HCT116 (cell line): ENCODE measurements at regions not wholly inside any gene's neighbourhood (a gene's known extent, or its start where the extent isn't known, plus 50 kb on each side); places are given as distances from the start of the nearest gene placed in this dataset.

Source experiments
- ATAC-seq: fragments of 200-7000 bp; cut with Tn5 transposase; 2 replicates; pipeline ENCODE4 v1.9.1; 2020; ENCODE audit warnings: mild to moderate bottlenecking, moderate library complexity
- BruUV-seq: library from RNA; stranded (reverse); fragments of 400-500 nt; replicated peaks from 2 replicates; lab custom pipeline; 2021; lab: Mats Ljungman, UMichigan
- CTCF ChIA-PET: fragments of 300-600 bp; sonication (Branson Sonifier 250); formaldehyde crosslinking; loops from one replicate; lab custom pipeline; 2021; ENCODE audit warnings: antibody characterized with exemption; lab: Charles Lee
- POLR2A ChIA-PET: fragments of 300-600, 350-600 bp; sonication (Branson Sonifier 250); formaldehyde crosslinking; loops from one replicate; lab custom pipeline; 2021; ENCODE audit warnings: antibody characterized with exemption; lab: Charles Lee
- RAD21 ChIA-PET, 2 experiments: fragments of 300-600 bp; sonication (Branson Sonifier 250); formaldehyde crosslinking; loops; one replicate each; lab custom pipeline; 2023; ENCODE audit warnings: low total read pairs in 2 of 2; ENCODE audit not compliant: uncharacterized antibody in 2 of 2, unreplicated experiment in 2 of 2, low non-redundant PET in 1 of 2; lab: Charles Lee
- DNase-seq: peaks from one replicate; pipeline ENCODE4 v3.0.0-alpha.2; 2010; ENCODE audit warnings: low read depth, low spot score
- H2AFZ ChIP-seq: fragments of 200-600 bp; shearing (Covaris generic), sonication (generic); 2 replicates; pipeline ENCODE4 v1.6.1; 2017; ENCODE audit warnings: low read depth, mixed run types, mixed read lengths, antibody characterized with exemption, low read length; ENCODE audit not compliant: poor library complexity, severe bottlenecking
- H3K27ac ChIP-seq: 2 replicates; pipeline ENCODE4 v1.5.1; 2012; ENCODE audit warnings: low read depth, low read length
- H3K27me3 ChIP-seq: fragments of 200-600 bp; sonication (generic); 2 replicates; pipeline ENCODE4 v1.6.1; 2016; ENCODE audit warnings: mixed run types, low read length, mixed read lengths; ENCODE audit not compliant: insufficient read depth
- H3K36me3 ChIP-seq, 2 experiments: fragments of 200-500 bp in 1 of 2; fragments of 200-600 bp in 1 of 2; sonication (Bioruptor generic) in 1 of 2; sonication (generic) in 1 of 2; 2 replicates each; pipeline versions ENCODE4 v1.5.1 to v1.6.1; 2014 to 2016; ENCODE audit warnings: low read length in 2 of 2, inconsistent platforms in 1 of 2, mixed read lengths in 1 of 2, mixed run types in 1 of 2; ENCODE audit not compliant: insufficient read depth in 2 of 2, control insufficient read depth in 1 of 2
- H3K4me1 ChIP-seq, 2 experiments: fragments of 200-600 bp in 1 of 2; sonication (generic) in 1 of 2; 2 replicates each; pipeline versions ENCODE4 v1.5.1 to v1.6.1; 2012 to 2017; ENCODE audit warnings: low read length in 2 of 2, inconsistent platforms in 1 of 2, mild to moderate bottlenecking in 1 of 2, mixed read lengths in 1 of 2, mixed run types in 1 of 2, moderate library complexity in 1 of 2; ENCODE audit not compliant: insufficient read depth in 2 of 2, control insufficient read depth in 1 of 2
- H3K4me2 ChIP-seq: fragments of 200-600 bp; sonication (generic); 2 replicates; pipeline ENCODE4 v1.6.1; 2017; ENCODE audit warnings: mixed run types, low read length, mixed read lengths
- H3K4me3 ChIP-seq, 2 experiments: fragments of 200-600 bp in 1 of 2; sonication (generic) in 1 of 2; replicated peaks in 1 of 2; 2 replicates each; pipeline ENCODE4 v1.5.1; 2011 to 2016; ENCODE audit warnings: low read length in 2 of 2, control low read depth in 1 of 2, low read depth in 1 of 2, mild to moderate bottlenecking in 1 of 2, mixed read lengths in 1 of 2, mixed run types in 1 of 2
- H3K79me2 ChIP-seq: fragments of 200-600 bp; sonication (generic); 2 replicates; pipeline ENCODE4 v1.6.1; 2017; ENCODE audit warnings: mild to moderate bottlenecking, mixed run types, low read length, moderate library complexity, mixed read lengths; ENCODE audit not compliant: insufficient read depth
- H3K9ac ChIP-seq: fragments of 200-600 bp; sonication (generic); 2 replicates; pipeline ENCODE4 v1.6.1; 2016; ENCODE audit warnings: low read length, mixed read lengths
- H3K9me2 ChIP-seq: fragments of 200-600 bp; sonication (generic), shearing (Covaris generic); 2 replicates; pipeline ENCODE4 v1.6.1; 2017; ENCODE audit warnings: mixed run types, mild to moderate bottlenecking, moderate library complexity; ENCODE audit not compliant: insufficient read depth
- H3K9me3 ChIP-seq, 2 experiments: fragments of 200-500 bp in 1 of 2; fragments of 200-600 bp in 1 of 2; sonication (Bioruptor generic) in 1 of 2; sonication (generic) in 1 of 2; 2 replicates each; pipeline ENCODE4 v1.6.1; 2014 to 2017; ENCODE audit warnings: low read length in 2 of 2, mixed read lengths in 2 of 2, inconsistent platforms in 1 of 2, low read depth in 1 of 2, mild to moderate bottlenecking in 1 of 2, mixed run types in 1 of 2, moderate library complexity in 1 of 2; ENCODE audit not compliant: control insufficient read depth in 1 of 2, insufficient read depth in 1 of 2
- H4K20me1 ChIP-seq: fragments of 200-600 bp; sonication (generic), shearing (Covaris generic); 2 replicates; pipeline ENCODE4 v1.6.1; 2017; ENCODE audit warnings: mixed run types, mild to moderate bottlenecking, moderate library complexity; ENCODE audit not compliant: insufficient read depth
- CBX3 ChIP-seq: IDR thresholded peaks from 2 replicates; pipeline ENCODE4 v1.6.1; 2012; ENCODE audit warnings: low read depth
- ELF1 ChIP-seq: IDR thresholded peaks from 2 replicates; pipeline ENCODE4 v1.6.1; 2012; ENCODE audit warnings: low read depth, borderline replicate concordance
- EZH2 ChIP-seq: fragments of 200-600 bp; sonication (generic); IDR thresholded peaks from 2 replicates; pipeline ENCODE4 v1.6.1; 2017; ENCODE audit warnings: antibody characterized with exemption, mixed run types
- EZH2phosphoT487 ChIP-seq: fragments of 200-600 bp; IDR thresholded peaks from 2 replicates; pipeline ENCODE4 v1.6.1; 2018; ENCODE audit warnings: antibody characterized with exemption, borderline replicate concordance
- FOSL1 ChIP-seq: IDR thresholded peaks from 2 replicates; pipeline ENCODE4 v1.6.1; 2012; ENCODE audit warnings: low read depth
- JUND ChIP-seq: IDR thresholded peaks from 2 replicates; pipeline ENCODE4 v1.6.1; 2012
- POLR2A ChIP-seq: IDR thresholded peaks from 2 replicates; pipeline ENCODE4 v1.7.0; 2011; ENCODE audit warnings: borderline replicate concordance; ENCODE audit not compliant: insufficient read depth, insufficient read length; ENCODE audit errors: extremely low read depth
- POLR2AphosphoS5 ChIP-seq: IDR thresholded peaks from 2 replicates; pipeline ENCODE4 v1.6.1; 2011; ENCODE audit warnings: mild to moderate bottlenecking, low read depth, low read length, moderate library complexity
- RAD21 ChIP-seq: IDR thresholded peaks from 2 replicates; pipeline ENCODE4 v1.6.1; 2012; ENCODE audit warnings: low read depth, mild to moderate bottlenecking
- SIN3A ChIP-seq: IDR thresholded peaks from 2 replicates; pipeline ENCODE4 v1.6.1; 2012; ENCODE audit warnings: low read depth
- SRF ChIP-seq: IDR thresholded peaks from 2 replicates; pipeline ENCODE4 v1.6.1; 2012; ENCODE audit warnings: low read depth
- ZBTB33 ChIP-seq: IDR thresholded peaks from 2 replicates; pipeline ENCODE4 v1.6.1; 2011; ENCODE audit warnings: mild to moderate bottlenecking, low read length, moderate library complexity; ENCODE audit not compliant: insufficient replicate concordance; ENCODE audit errors: extremely low read depth
- ZNF274 ChIP-seq: fragments of 200-500 bp; sonication (Bioruptor generic); IDR thresholded peaks from 2 replicates; pipeline ENCODE4 v1.6.1; 2014; ENCODE audit warnings: mild to moderate bottlenecking, low read depth, low read length, inconsistent platforms
- intact Hi-C: fragments of 100-400 bp; cut with micrococcal nuclease; formaldehyde crosslinking; loops from 2 replicates; pipeline ENCODE4 v1.10.0; 2022

DNA sequence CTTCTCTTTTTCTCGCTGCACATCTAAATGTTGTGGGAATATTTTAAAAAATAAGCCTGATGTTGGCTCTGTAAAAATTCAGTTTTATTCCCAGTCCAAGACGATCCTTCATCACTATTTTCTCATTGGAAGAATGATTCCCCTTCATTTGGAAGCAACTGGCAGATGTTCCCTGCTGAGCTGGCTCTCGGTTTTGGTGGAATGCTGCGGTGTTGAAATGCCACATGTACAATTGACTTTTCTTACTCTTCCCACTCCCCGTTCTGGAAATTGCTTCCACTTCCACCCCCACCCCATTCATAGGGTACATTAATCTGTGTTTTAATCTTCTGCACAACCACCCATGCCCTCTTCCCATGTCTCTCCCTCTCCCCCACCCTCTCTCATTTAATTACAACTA lies 496.3 kb upstream of the MAP3K7 start:
- no peaks in the 10 kb centered on the region for H3K4me1 ChIP-seq
- no peak overlapping the region for H3K4me3 ChIP-seq
- H2AFZ ChIP-seq, result no peak overlapping the region
- intact Hi-C loops, result no loop called here
- RAD21 ChIA-PET, result no interaction called here
- no peak overlapping the region for H3K9ac ChIP-seq
- DNase-seq (no peak), ATAC-seq (no peak)
- H3K9me2 ChIP-seq, result no peaks in the 10 kb centered on the region
- H3K27me3 ChIP-seq, result no peaks in the 10 kb centered on the region
- POLR2A ChIA-PET, result no interaction called here
- BruUV-seq, result no TSS peak
- H4K20me1 ChIP-seq, result no peaks in the 10 kb centered on the region
- no peak overlapping the region for H3K27ac ChIP-seq
- no peak overlapping the region for H3K4me2 ChIP-seq
- H3K79me2 ChIP-seq, result no peaks in the 10 kb centered on the region
- H3K9me3 ChIP-seq, result no peaks in the 10 kb centered on the region; a peak in 1 of 4 replicates
- no peaks in the 10 kb centered on the region for H3K36me3 ChIP-seq
- CTCF ChIA-PET, result no interaction called here
- TF ChIP-seq ZBTB33 (no peak), RAD21 (no peak), SRF (no peak), CBX3 (no peak), POLR2A (no peak)

GRCh38 chr6:91082311-91082832 lies 495.5 kb upstream of the MAP3K7 start:
- Histone ChIP-seq H3K9ac (no peak overlapping the region), H3K9me3 (no peaks in the 10 kb centered on the region), H3K9me2 (no peaks in the 10 kb centered on the region), H3K4me1 (no peaks in the 10 kb centered on the region), H3K27ac (no peak overlapping the region), H2AFZ (no peak overlapping the region), H3K79me2 (no peaks in the 10 kb centered on the region), H3K36me3 (no peaks in the 10 kb centered on the region), H3K4me2 (no peak overlapping the region), H3K4me3 (no peak overlapping the region), H3K27me3 (no peaks in the 10 kb centered on the region), H4K20me1 (no peaks in the 10 kb centered on the region)
- intact Hi-C loops, result no loop called here
- TF ChIP-seq POLR2AphosphoS5, result no peak
- TF ChIP-seq EZH2phosphoT487, result no peak
- TF ChIP-seq SRF, result no peak
- no peak for TF ChIP-seq ZNF274
- TF ChIP-seq ELF1, result no peak
- no peak for TF ChIP-seq JUND
- no peak for TF ChIP-seq EZH2
- TF ChIP-seq SIN3A, result no peak
- no peak for TF ChIP-seq FOSL1
- no TSS peak for BruUV-seq
- ChIA-PET CTCF (interaction anchor here (2.0 kb wide), 1 partner anchor 402 kb away, joined by 6 read pairs; no protein-coding TSS in a partner anchor), POLR2A (no interaction called here), RAD21 (no interaction called here)
- ATAC-seq (no peak), DNase-seq (no peak)
